Left ventricle myocardium inferior (tissue), 1 donor: ENCODE measurements at regions not wholly inside any gene's neighbourhood (a gene's known extent, or its start where the extent isn't known, plus 50 kb on each side); places are given as distances from the start of the nearest gene placed in this dataset.

Experiments
- DNase-seq: peaks from one replicate; pipeline ENCODE4 v3.0.0-alpha.2; 2020
- H3K27ac ChIP-seq: fragments of 200-600 bp; replicated peaks from 2 replicates; pipeline ENCODE4 v1.8.0; 2021
- H3K27me3 ChIP-seq: fragments of 200-600 bp; 2 replicates; pipeline ENCODE4 v1.8.0; 2021; ENCODE audit warnings: low read depth
- H3K36me3 ChIP-seq: fragments of 200-600 bp; 2 replicates; pipeline ENCODE4 v1.8.0; 2021
- H3K4me1 ChIP-seq: fragments of 200-600 bp; 2 replicates; pipeline ENCODE4 v1.8.0; 2021
- H3K4me3 ChIP-seq: fragments of 200-600 bp; 2 replicates; pipeline ENCODE4 v1.8.0; 2021; ENCODE audit warnings: mild to moderate bottlenecking, moderate library complexity
- H3K9me3 ChIP-seq: fragments of 200-600 bp; replicated peaks from 2 replicates; pipeline ENCODE4 v1.8.0; 2021
- intact Hi-C: fragments of 100-400 bp; cut with micrococcal nuclease; formaldehyde crosslinking; loops from one replicate; pipeline ENCODE4 v1.11.0; 2022
- TF ChIP-seq, protein P1 (sequence below): fragments of 200-600 bp; IDR thresholded peaks from 2 replicates; pipeline ENCODE4 v1.8.0; 2021; ENCODE audit warnings: antibody characterized with exemption, mild to moderate bottlenecking, borderline replicate concordance
- donor health status: DM: no; HTN: yes; CAD: no; lungs with severe emphysema.

GRCh38 chr5:6058055-6058715 lies 320.2 kb downstream of the MED10 start:
- intact Hi-C loops: no loop called here
- no peak overlapping the region for H3K4me3 ChIP-seq
- peaks cover 23% of the 10 kb centered on the region for H3K27me3 ChIP-seq
- DNase-seq: no peak
- no peaks in the 10 kb centered on the region for H3K9me3 ChIP-seq
- H3K36me3 ChIP-seq: no peaks in the 10 kb centered on the region
- H3K27ac ChIP-seq: no peak overlapping the region
- H3K4me1 ChIP-seq: no peaks in the 10 kb centered on the region
- TF ChIP-seq, protein P1, sequence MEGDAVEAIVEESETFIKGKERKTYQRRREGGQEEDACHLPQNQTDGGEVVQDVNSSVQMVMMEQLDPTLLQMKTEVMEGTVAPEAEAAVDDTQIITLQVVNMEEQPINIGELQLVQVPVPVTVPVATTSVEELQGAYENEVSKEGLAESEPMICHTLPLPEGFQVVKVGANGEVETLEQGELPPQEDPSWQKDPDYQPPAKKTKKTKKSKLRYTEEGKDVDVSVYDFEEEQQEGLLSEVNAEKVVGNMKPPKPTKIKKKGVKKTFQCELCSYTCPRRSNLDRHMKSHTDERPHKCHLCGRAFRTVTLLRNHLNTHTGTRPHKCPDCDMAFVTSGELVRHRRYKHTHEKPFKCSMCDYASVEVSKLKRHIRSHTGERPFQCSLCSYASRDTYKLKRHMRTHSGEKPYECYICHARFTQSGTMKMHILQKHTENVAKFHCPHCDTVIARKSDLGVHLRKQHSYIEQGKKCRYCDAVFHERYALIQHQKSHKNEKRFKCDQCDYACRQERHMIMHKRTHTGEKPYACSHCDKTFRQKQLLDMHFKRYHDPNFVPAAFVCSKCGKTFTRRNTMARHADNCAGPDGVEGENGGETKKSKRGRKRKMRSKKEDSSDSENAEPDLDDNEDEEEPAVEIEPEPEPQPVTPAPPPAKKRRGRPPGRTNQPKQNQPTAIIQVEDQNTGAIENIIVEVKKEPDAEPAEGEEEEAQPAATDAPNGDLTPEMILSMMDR: no peak

GRCh38 chr5:6056280-6056679 lies 322.1 kb downstream of the MED10 start:
- no peak for DNase-seq
- intact Hi-C loops: no loop called here
- TF ChIP-seq, protein P1: no peak
- H3K27ac ChIP-seq: no peak overlapping the region
- no peak overlapping the region for H3K4me3 ChIP-seq
- H3K36me3 ChIP-seq: no peaks in the 10 kb centered on the region
- H3K27me3 ChIP-seq: peaks cover 14% of the 10 kb centered on the region
- H3K4me1 ChIP-seq: no peaks in the 10 kb centered on the region
- no peaks in the 10 kb centered on the region for H3K9me3 ChIP-seq

DNA sequence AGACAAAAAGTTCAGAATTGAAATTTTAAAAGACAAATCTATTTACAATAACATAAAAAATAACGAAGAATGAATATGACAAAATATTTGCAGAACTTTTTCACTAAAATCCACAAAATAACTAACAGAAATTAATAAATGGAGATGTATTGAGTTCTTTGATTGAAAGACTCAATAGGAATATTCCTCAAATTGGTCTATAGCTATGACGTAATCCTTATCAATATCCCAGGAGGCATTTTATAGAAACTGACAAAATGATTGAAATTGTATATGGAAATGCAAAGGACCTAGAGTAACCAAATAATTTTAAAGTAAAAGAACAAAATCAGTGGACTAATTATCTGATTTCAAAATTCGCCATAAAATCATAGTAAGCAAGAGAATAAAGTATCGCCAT lies 328.7 kb downstream of the MED10 start:
- H3K36me3 ChIP-seq: no peaks in the 10 kb centered on the region
- H3K4me3 ChIP-seq: no peak overlapping the region
- H3K4me1 ChIP-seq: no peaks in the 10 kb centered on the region
- no peak overlapping the region for H3K27ac ChIP-seq
- H3K9me3 ChIP-seq: peaks cover 7% of the 10 kb centered on the region
- H3K27me3 ChIP-seq: peaks cover 19% of the 10 kb centered on the region
- intact Hi-C loops: no loop called here
- TF ChIP-seq, protein P1: no peak
- DNase-seq: no peak

- TF ChIP-seq, protein P1: no peak
- DNase-seq: no peak
- intact Hi-C loops: no loop called here
- no peak overlapping the region for H3K4me3 ChIP-seq
- H3K27ac ChIP-seq: no peak overlapping the region
- no peaks in the 10 kb centered on the region for H3K36me3 ChIP-seq
- peaks cover 28% of the 10 kb centered on the region for H3K27me3 ChIP-seq
- no peaks in the 10 kb centered on the region for H3K4me1 ChIP-seq
- peaks cover 7% of the 10 kb centered on the region for H3K9me3 ChIP-seq
Observed at GRCh38 chr5:6048746-6049145, 329.6 kb downstream of the MED10 start.

GRCh38 chr5:6046296-6046967 lies 331.9 kb downstream of the MED10 start:
- Histone ChIP-seq H3K27ac (no peak overlapping the region), H3K27me3 (peaks cover 34% of the 10 kb centered on the region), H3K36me3 (no peaks in the 10 kb centered on the region), H3K4me3 (no peak overlapping the region), H3K4me1 (no peaks in the 10 kb centered on the region), H3K9me3 (peaks cover 7% of the 10 kb centered on the region)
- DNase-seq: no peak
- TF ChIP-seq, protein P1: no peak
- intact Hi-C loops: no loop called here
